ENCODE measurements at regions not wholly inside any gene's neighbourhood (a gene's known extent, or its start where the extent isn't known, plus 50 kb on each side); places are given as distances from the start of the nearest gene placed in this dataset.
"Not testable (repeated sequence)": the region's sequence is repeated elsewhere in the genome, so short reads cannot be mapped to it uniquely, and the experiment has no call there.

DNA sequence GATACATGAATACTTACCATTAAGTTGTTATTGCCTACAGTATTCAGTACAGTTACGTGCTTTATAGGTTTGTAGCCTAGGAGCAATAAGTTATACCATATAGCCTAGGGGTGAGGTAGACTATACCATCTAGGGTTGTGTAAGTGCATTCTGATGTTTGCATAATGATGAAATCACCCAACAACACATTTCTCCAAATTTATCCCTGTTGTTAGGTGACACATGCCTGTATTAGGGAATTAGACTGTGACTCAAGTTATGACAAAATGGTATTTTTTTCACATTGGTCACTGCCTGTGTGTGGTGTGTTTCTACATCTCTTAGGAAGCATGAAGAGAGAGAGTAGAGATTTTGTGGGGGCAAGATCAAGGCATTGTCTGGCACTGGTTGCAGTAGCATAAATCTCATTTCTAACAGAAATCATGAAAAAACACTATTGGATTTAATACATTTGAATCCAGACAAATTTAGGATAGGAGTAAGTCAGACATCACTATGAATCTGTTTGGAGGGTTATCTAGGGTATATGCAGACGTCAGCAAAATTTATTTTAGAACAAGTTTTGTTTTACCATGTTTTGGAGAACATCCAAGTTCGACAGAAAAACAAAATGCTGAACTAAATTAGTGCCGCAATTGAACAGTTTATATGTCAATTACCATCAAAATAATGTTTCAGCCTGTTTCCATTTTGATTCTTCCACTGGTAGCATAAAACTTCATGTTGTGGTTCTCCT lies 332.1 kb downstream of the LMO7 start:
- intact Hi-C loops (cut with DNase I): no loop called here
- DNase-seq (ENCODE audit: low spot score): no peak

DNA sequence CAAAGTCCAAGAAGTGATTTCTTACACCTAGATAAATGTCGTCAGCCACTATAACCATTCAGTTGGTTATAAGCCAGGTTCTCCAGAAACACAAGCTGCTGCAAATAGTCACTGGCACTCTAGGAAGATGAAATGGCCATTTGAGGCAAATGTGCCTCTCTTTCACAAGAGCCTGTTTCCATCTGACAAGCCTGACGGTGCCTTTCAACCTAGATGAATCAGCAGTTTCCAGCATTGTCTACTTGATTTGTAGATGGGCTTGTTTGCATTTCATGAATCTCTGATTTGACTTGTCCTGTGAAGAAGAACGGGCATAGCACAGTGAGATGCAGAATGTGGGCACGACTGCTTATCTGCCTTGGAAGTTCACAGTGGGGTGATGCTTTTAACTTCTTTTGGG lies 327.2 kb downstream of the LMO7 start:
- no peak for DNase-seq (ENCODE audit: low spot score)
- intact Hi-C loops (cut with DNase I): no loop called here

DNA sequence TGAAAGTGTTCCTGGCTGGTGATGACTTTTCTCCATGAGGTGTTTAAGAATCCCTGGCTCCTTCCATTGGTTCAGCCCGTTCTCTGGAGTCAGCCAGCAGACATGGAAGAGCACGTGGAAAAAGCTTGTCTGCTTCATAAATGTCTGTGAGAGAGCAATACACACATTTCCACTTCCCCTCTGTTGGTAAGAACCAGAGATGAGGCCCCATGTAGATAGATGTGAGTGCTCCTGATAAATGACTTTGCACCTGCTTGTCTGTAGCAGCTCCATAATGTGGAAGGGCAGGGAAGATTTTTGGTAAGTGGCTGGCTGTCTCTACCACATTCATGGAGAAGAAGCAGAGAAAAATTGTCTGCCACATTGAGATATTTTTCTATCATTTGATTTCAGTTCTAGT lies 325.8 kb downstream of the LMO7 start:
- intact Hi-C loops (cut with DNase I): no loop called here

DNA sequence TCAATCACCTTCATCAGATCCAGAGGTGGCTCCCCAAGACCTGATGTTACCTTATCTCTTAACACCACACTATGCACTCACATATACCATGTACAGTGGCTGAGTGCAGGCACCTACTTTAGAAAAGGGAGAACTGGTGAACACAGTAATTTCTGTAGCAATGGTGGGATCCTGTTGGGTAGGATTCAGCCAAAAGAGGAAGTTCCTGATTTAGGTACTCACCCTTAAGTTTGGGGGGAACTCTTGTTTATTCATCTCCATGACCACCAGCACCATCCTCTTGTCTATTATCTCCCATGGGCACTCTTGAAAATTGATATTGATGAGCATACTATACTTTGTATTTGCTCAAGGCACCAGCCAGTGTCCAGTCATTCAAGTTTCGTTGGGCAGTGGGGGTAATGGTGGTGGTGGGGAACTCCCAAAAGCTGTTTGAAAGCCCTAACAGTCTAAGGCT lies 324.4 kb downstream of the LMO7 start:
- intact Hi-C loops (cut with DNase I): no loop called here
- DNase-seq (ENCODE audit: low spot score): no peak

More for the DNA sequence above, 325.8 kb downstream of the LMO7 start:
- no peak for DNase-seq (ENCODE audit: low spot score)

- intact Hi-C loops (cut with DNase I): no loop called here
- DNase-seq (ENCODE audit: low spot score): no peak
These were observed 323.8 kb downstream of the LMO7 start for GRCh38 chr13:75959861-75960481.

GRCh38 chr13:75953589-75953988 lies 317.5 kb downstream of the LMO7 start:
- intact Hi-C loops (cut with DNase I); DNase-seq (ENCODE audit: low spot score): not testable (repeated sequence)

DNA sequence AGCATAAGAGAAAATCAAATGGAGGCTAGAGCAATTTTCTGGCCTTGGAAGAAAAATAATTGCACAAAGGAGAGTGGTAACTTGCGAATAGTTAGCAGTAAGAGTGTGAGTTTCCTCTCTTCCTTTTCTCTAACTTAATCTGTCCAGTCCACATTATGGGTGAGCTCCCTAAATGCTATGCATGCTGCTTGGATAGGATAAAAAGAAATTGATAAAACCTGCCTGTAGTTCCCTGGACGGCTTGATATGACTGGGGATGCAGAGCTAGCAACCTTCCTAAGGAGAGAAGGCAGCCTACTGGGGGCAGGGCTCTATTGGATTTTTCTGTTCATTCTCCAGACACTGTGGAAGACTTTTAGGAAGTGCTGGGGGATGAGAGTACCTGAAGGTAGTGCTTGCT lies 311.3 kb downstream of the LMO7 start:
- DNase-seq (ENCODE audit: low spot score): no peak
- intact Hi-C loops (cut with DNase I): no loop called here

DNA sequence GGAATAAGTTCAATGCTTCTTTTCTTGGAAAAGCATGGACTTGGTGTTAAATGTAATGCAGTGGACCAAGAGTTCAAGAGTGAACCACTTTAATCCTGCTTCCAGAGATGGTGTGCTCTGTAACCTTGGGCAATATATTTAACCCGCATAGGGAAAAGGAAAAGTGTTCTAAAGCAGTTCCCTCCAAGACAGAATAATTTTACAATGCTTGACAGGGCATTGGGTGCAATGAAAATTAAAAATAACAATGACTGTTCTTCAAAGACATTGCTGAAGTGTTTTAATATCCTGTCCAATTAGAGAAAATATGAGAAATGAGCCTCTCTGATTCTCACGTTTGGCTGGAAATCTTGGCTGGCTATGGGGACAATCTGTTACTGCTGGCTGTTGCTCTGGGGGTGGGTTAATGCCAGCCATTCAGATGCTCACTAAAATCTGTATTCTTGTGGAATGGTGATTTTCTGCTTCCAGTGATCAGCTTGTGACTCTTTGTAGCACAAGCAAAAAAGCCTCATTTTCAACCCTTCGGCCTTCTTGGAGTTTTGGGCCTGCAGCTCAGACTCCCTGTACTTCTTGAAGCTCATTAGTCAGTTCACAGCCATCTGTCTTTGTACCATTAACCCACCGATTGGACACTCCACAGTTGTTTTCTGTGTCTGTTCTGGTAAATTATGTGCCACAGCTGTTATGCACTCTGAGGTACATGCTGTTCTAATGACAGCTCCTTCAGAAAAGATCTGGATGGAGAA lies 310.6 kb downstream of the LMO7 start:
- intact Hi-C loops (cut with DNase I): no loop called here
- DNase-seq (ENCODE audit: low spot score): no peak

DNA sequence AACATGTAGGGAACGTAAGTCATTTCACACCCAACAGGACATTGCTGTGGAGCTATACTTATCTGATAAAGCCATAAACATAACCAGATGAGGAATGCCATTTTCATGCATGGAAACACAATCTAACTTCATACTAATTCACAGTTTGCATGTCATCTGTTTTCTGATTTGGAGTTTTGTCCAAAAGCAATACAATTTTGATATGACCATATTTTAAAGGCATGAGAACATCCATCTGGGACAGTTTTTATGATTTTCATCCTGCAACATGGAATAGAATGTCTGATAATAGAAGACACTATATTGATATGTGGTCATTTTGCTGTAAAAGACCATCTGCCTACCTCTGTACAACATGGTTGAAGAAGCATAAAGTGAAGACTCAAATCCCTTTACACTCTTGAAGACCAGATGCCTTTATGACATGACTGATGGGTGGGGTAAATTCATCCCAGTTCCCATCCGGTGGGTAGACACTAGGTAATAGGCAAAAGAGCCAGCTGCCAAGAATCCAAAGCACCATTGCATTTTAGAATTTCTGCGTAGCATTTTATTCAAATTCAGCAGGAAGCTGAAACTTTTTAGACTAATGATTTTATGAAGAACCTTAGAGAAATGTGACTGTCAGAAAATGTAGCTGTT lies 309.8 kb downstream of the LMO7 start:
- intact Hi-C loops (cut with DNase I): no loop called here

DNA sequence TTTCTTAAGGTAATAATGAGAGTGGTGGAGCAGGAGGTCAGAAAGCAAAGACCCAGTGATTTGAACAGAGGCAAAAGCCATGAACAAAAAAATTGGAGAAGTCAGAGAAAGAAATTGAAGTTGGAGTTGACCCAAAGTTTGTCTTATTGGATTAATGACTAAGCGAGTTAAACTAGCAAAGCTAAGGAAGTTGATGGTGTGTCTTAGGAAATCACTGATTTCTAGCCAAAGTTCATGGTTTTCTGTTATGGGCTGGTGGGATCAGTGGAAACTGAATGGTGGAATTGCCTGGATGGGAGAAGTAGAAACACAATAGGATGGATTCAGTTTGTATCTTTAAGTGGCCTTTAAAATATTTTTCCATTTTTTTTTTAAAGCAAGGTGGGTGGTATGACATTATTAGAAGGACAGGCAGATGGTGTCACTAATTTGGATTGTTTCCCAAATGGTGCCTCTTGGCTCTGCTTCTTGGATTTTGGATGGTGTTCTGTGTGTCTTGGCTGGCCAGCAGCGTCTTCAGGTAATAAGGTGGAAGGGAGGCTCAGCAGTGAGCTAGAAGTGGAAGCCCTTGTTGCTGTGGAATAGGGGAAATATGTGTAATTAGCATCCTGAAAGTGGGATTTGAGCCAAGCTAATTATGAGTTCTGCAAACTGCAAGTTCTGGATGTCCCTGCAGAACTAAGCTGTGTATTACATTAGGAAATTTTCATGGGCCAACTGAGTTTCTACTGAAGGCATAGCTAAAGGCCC lies 302.9 kb downstream of the LMO7 start:
- intact Hi-C loops (cut with DNase I): no loop called here
- no peak for DNase-seq (ENCODE audit: low spot score)

More for the DNA sequence above, 309.8 kb downstream of the LMO7 start:
- DNase-seq (ENCODE audit: low spot score): no peak

DNA sequence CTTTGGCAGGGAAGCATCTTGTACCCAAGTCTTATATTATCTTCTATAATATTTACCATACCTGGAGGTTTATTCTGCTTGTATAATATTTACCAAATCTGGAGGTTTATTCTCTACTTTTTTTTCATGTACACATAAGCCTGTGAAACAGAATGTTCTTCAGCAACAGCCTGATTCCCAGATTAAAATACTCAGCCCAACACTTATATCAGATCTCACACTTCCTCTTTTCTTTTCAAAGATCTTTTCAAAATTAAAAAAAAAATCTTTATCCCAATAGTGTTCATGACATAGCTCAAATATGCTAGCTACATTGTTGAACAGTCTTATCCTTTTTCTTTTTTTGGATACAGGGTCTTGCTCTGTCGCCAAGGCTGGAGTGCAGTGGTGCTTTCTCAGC lies 300.7 kb downstream of the LMO7 start:
- intact Hi-C loops (cut with DNase I): no loop called here
- no peak for DNase-seq (ENCODE audit: low spot score)

- DNase-seq (ENCODE audit: low spot score): no peak
- intact Hi-C loops (cut with DNase I): no loop called here
These were observed 299.7 kb downstream of the LMO7 start for GRCh38 chr13:75935805-75936204.

- intact Hi-C loops (cut with DNase I): no loop called here
- no peak for DNase-seq (ENCODE audit: low spot score)
These were observed 298.8 kb downstream of the LMO7 start for GRCh38 chr13:75934889-75935288.

DNA sequence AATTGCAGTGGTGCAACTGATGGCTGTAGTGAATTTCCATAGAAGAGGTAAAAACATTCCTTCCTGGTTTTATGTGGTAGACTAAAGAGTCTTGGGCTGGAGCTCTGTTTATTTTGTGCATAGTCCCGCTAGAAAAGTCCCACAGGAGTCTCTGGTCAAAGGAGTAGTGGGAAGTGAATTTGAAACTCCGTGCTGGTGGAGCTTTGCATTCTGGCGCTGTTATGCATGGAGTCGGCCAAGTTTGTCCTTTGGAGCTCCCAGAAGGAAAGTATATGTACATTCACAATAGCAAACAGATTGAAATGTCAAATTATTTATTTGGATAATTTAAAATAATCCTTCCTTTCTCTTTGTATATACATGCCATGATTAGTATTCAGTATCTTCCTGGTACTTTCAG lies 296.5 kb downstream of the LMO7 start:
- DNase-seq (ENCODE audit: low spot score): no peak
- intact Hi-C loops (cut with DNase I): no loop called here

DNA sequence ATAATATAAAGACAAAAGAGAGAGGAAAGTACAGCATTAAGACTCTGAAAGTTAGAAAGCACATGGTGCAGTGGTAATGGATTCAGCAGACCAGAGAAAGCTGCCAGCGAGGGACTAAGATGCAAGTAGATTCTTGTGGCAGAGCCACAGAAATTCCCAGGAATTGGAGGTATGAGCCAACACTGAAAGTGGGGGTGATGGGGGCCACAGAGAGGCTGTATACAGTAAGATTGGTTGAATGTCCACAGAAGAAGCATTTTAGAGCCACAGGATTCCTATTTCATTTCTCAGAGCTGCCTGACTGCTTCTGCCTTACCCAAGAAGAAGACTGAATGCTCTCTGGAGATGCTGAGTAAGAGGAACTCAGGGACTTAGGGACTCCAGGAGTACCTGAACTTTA lies 295.0 kb downstream of the LMO7 start:
- no peak for DNase-seq (ENCODE audit: low spot score)
- intact Hi-C loops (cut with DNase I): no loop called here

DNA sequence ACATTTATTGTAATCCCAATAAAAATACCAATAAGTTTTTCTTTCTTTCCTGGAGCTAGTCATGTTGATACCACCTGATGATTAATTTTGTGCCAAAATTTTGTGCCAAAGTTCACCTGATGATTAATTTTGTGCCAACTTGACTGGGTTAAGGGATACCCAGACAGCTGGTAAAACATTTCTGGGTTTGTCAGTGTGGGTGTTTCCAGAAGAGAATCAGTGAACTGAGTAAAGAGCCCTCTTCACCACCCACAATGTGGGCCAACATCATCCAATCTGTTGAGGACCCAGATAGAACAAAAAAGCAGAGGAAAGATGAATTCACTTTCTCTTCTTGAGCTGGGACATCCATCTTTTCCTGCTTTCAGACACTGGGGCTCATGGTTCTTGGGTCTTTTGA lies 292.9 kb downstream of the LMO7 start:
- DNase-seq (ENCODE audit: low spot score): no peak
- intact Hi-C loops (cut with DNase I): no loop called here

GRCh38 chr13:75927183-75927669 lies 291.1 kb downstream of the LMO7 start:
- intact Hi-C loops (cut with DNase I): no loop called here
- no peak for DNase-seq (ENCODE audit: low spot score)

DNA sequence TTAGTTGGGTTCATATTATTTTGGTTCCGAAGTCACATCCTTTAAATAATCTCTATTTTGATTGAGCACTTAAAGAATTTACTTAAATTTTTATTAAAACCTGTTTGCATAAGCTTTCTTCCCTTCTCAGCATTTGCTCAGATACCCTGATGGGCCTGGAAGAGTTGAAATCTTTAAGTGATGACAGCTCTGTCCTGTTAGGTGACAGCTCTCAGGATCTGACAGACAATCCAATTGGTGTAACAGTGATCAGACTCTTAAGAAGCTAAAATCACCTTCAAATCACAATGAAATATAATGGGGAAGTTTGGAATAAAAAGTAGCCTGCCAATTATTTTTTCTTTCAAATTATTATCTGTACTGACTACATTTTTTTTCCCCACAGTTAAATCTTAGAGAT lies 284.4 kb downstream of the LMO7 start:
- intact Hi-C loops (cut with DNase I): no loop called here
- DNase-seq (ENCODE audit: low spot score): no peak

DNA sequence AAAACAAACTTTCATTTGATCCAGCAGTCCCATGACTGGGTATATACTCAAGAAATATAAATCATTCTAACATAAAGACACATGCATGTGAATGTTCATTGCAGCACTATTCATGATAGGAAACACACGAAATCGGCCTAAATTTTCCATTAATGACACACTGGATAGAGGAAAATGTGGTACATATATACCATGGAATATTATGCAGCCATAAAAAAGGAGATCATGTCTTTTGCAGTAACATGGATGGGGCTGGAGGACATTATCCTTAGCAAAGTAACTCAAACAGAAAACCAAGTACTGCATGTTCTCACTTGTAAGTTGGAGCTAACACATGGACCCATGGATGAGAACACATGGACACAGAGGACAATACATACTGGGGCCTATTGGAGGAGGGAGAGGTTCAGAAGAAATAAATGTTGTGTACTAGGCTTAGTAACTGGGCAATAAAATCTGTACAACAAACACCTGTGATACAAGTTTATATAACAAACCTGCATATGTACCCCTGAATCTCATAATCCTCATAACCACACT lies 283.6 kb downstream of the LMO7 start:
- intact Hi-C loops (cut with DNase I): no loop called here
- no peak for DNase-seq (ENCODE audit: low spot score)
